GM12878 (cell line): ENCODE measurements at regions not wholly inside any gene's neighbourhood (a gene's known extent, or its start where the extent isn't known, plus 50 kb on each side); places are given as distances from the start of the nearest gene placed in this dataset.

Experiments used
- ATAC-seq: fragments of 200-7000 bp; cut with Tn5 transposase; 3 replicates; pipeline ENCODE4 v1.9.1; 2020; ENCODE audit warnings: mild to moderate bottlenecking, moderate library complexity
- BruUV-seq: library from RNA; stranded (reverse); fragments of 400-500 nt; replicated peaks from 2 replicates; lab custom pipeline; 2021; lab: Mats Ljungman, UMichigan
- CTCF ChIA-PET: fragments of 300-600 bp; sonication (Branson Sonifier 250); formaldehyde crosslinking; extraction: SDS; loops from one replicate; lab custom pipeline; 2021; ENCODE audit warnings: inconsistent platforms; lab: Yijun Ruan, JAX
- POLR2A ChIA-PET: fragments of 350-600 bp; formaldehyde crosslinking; extraction: SDS; loops from one replicate; lab custom pipeline; 2021; ENCODE audit warnings: inconsistent platforms; lab: Charles Lee
- RAD21 ChIA-PET: fragments of 300-600 bp; sonication (Branson Sonifier 250); formaldehyde crosslinking; loops from one replicate; lab custom pipeline; 2023; ENCODE audit warnings: antibody characterized with exemption; ENCODE audit not compliant: unreplicated experiment; lab: Charles Lee
- SMC1A ChIA-PET: fragments of 300-600 bp; sonication (Branson Sonifier 250); formaldehyde crosslinking; loops from one replicate; lab custom pipeline; 2023; ENCODE audit not compliant: unreplicated experiment, uncharacterized antibody; lab: Charles Lee
- DNase-seq: peaks from one replicate; pipeline ENCODE4 v3.0.0-alpha.2; 2011; ENCODE audit warnings: low read depth, low spot score
- FAIRE-seq: peaks from 3 replicates; lab custom pipeline; 2011; peaks lifted over from hg19 to GRCh38; lab: Jason Lieb, UNC
- H2AFZ ChIP-seq: 2 replicates; pipeline ENCODE4 v1.6.0; 2011; ENCODE audit warnings: low read depth, low read length, control low read depth; ENCODE audit not compliant: control insufficient read depth
- H3K27ac ChIP-seq: 2 replicates; pipeline ENCODE4 v1.5.1; 2011; ENCODE audit warnings: control low read depth; ENCODE audit not compliant: control insufficient read depth, insufficient read depth
- H3K27me3 ChIP-seq, 2 experiments: replicated peaks in 1 of 2; 2 replicates each; pipeline versions ENCODE4 v1.6.0 to v1.6.1; 2011; ENCODE audit warnings: low read length in 1 of 2; ENCODE audit not compliant: control insufficient read depth in 2 of 2, insufficient read depth in 2 of 2
- H3K36me3 ChIP-seq, 2 experiments: 2 replicates each; pipeline ENCODE4 v1.5.1; 2011; ENCODE audit warnings: low read length in 1 of 2; ENCODE audit not compliant: control insufficient read depth in 2 of 2, insufficient read depth in 2 of 2
- H3K4me1 ChIP-seq: 2 replicates; pipeline ENCODE4 v1.6.1; 2011; ENCODE audit warnings: mild to moderate bottlenecking, low read length, moderate library complexity, mixed read lengths; ENCODE audit not compliant: control insufficient read depth, insufficient read depth
- H3K4me2 ChIP-seq: 2 replicates; pipeline ENCODE4 v1.6.0; 2011; ENCODE audit warnings: control low read depth; ENCODE audit not compliant: control insufficient read depth, insufficient read depth
- H3K4me3 ChIP-seq: fragments of 200-600 bp; sonication (generic); 2 replicates; pipeline ENCODE4 v1.5.1; 2016
- H3K79me2 ChIP-seq: 2 replicates; pipeline ENCODE4 v1.6.0; 2011; ENCODE audit warnings: low read length; ENCODE audit not compliant: control insufficient read depth, insufficient read depth
- H3K9ac ChIP-seq: 2 replicates; pipeline ENCODE4 v1.8.0; 2011; ENCODE audit warnings: low read length, control low read depth, mixed read lengths; ENCODE audit not compliant: control insufficient read depth, insufficient read depth
- H3K9me3 ChIP-seq: replicated peaks from 3 replicates; pipeline ENCODE4 v1.5.1; 2011; ENCODE audit warnings: mild to moderate bottlenecking, low read length; ENCODE audit not compliant: control insufficient read depth, insufficient read depth
- H4K20me1 ChIP-seq: 2 replicates; pipeline ENCODE4 v1.6.0; 2011; ENCODE audit not compliant: control insufficient read depth, insufficient read depth
- BACH1 ChIP-seq: fragments of 450-650 bp; IDR thresholded peaks from 2 replicates; pipeline ENCODE4 v1.6.1; 2017; ENCODE audit warnings: mild to moderate bottlenecking, borderline replicate concordance
- CTCF ChIP-seq, 3 experiments: IDR thresholded peaks in 2 of 3; conservative IDR thresholded peaks in 1 of 3; 2 replicates each; pipeline ENCODE4 v1.5.1; 2011; ENCODE audit warnings: low read depth in 3 of 3, low read length in 3 of 3, mild to moderate bottlenecking in 3 of 3, control low read depth in 2 of 3, moderate library complexity in 2 of 3, inconsistent platforms in 1 of 3, mixed read lengths in 1 of 3; ENCODE audit not compliant: control insufficient read depth in 2 of 3, insufficient read depth in 1 of 3; ENCODE audit errors: extremely low read depth in 1 of 3
- EED ChIP-seq: sonication (generic); IDR thresholded peaks from 2 replicates; pipeline ENCODE4 v1.6.1; 2016; ENCODE audit warnings: antibody characterized with exemption, low read depth
- ELK1 ChIP-seq: IDR thresholded peaks from 2 replicates; pipeline ENCODE4 v1.6.1; 2012; ENCODE audit warnings: low read depth, low read length, improper control_type of control experiment
- FOS ChIP-seq: IDR thresholded peaks from 3 replicates; pipeline ENCODE4 v1.6.1; 2011; ENCODE audit warnings: borderline replicate concordance; ENCODE audit not compliant: insufficient read length; ENCODE audit errors: extremely low read depth
- FOXK2 ChIP-seq: fragments of 450-650 bp; IDR thresholded peaks from 2 replicates; pipeline ENCODE4 v1.6.1; 2017; ENCODE audit warnings: mild to moderate bottlenecking, moderate library complexity
- NR2F1 ChIP-seq: fragments of 450-650 bp; conservative IDR thresholded peaks from 2 replicates; pipeline ENCODE4 v1.6.1; 2017; ENCODE audit warnings: mild to moderate bottlenecking
- WGBS: methylation state at CpG from one replicate; pipeline ENCODE4 v1.1.6; 2016; ENCODE audit warnings: low lambda C conversion rate; ENCODE audit not compliant: insufficient replicate concordance, insufficient coverage; ENCODE audit errors: missing lambda C conversion rate; 5-methylcytosine and 5-hydroxymethylcytosine counted together
- in situ Hi-C: fragments of 300-500 bp; cut with MboI; formaldehyde crosslinking; loops from 9 replicates; pipeline ENCODE4 v1.14.3; 2018; ENCODE audit warnings: mixed read lengths
- intact Hi-C: fragments of 100-400 bp; cut with micrococcal nuclease; formaldehyde crosslinking; loops from one replicate; pipeline ENCODE4 v1.14.2; 2022; ENCODE audit not compliant: unreplicated experiment
- TF ChIP-seq, protein P1 (sequence below): fragments of 450-650 bp; formaldehyde crosslinking; IDR thresholded peaks from 2 replicates; pipeline ENCODE4 v1.4.0; 2020; ENCODE audit warnings: mild to moderate bottlenecking, moderate library complexity
- TF ChIP-seq, protein P2 (sequence below): fragments of 450-650 bp; conservative IDR thresholded peaks from 2 replicates; pipeline ENCODE4 v1.6.1; 2017; ENCODE audit warnings: mild to moderate bottlenecking, moderate library complexity

DNA sequence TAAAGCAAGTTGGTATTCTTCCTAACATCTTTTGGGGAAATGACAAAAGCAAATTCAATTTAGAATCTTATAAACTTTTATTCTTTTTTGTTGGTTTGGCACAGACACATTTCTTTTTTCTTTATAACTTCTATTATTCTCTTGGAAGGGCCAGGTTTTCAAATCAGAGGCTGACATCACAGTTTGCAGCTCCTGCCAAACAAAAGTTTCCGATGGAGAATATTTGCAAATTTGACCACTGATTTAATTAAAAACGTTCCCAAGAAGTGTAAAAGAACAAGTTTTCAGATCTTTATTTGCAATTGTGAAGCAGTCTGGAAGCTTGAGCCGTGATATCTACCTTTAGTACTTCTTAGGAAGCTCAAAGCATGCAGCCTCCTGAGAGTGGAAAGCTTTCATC, 53.8 kb upstream of the CD83 start:
- RAD21 ChIA-PET: interaction anchor here (1.1 to 4.8 kb wide), 3 partner anchors 16 to 268 kb away, joined by 4 to 67 read pairs (median 6); no protein-coding TSS in a partner anchor
- no peaks in the 10 kb centered on the region for H3K79me2 ChIP-seq
- no peak for ATAC-seq
- 31% methylated on average over 3 of the region's 3 CpGs for WGBS
- BruUV-seq: no TSS peak
- intact Hi-C loops (no loop called here), in situ Hi-C loops (loop anchor here (5.0 kb wide), 1 partner anchor 271 kb away; no protein-coding TSS in a partner anchor)
- FAIRE-seq: no peak
- H3K4me3 ChIP-seq: no peak overlapping the region
- no peak overlapping the region for H3K9ac ChIP-seq
- SMC1A ChIA-PET: interaction anchor here (1.0 to 7.4 kb wide), 10 partner anchors 12 to 155 kb away, joined by 3 to 87 read pairs (median 19); no protein-coding TSS in a partner anchor
- no peak for DNase-seq
- POLR2A ChIA-PET: interaction anchor here (0.6 kb wide), 1 partner anchor 435 kb away, joined by 5 read pairs; no protein-coding TSS in a partner anchor
- TF ChIP-seq, protein P1, sequence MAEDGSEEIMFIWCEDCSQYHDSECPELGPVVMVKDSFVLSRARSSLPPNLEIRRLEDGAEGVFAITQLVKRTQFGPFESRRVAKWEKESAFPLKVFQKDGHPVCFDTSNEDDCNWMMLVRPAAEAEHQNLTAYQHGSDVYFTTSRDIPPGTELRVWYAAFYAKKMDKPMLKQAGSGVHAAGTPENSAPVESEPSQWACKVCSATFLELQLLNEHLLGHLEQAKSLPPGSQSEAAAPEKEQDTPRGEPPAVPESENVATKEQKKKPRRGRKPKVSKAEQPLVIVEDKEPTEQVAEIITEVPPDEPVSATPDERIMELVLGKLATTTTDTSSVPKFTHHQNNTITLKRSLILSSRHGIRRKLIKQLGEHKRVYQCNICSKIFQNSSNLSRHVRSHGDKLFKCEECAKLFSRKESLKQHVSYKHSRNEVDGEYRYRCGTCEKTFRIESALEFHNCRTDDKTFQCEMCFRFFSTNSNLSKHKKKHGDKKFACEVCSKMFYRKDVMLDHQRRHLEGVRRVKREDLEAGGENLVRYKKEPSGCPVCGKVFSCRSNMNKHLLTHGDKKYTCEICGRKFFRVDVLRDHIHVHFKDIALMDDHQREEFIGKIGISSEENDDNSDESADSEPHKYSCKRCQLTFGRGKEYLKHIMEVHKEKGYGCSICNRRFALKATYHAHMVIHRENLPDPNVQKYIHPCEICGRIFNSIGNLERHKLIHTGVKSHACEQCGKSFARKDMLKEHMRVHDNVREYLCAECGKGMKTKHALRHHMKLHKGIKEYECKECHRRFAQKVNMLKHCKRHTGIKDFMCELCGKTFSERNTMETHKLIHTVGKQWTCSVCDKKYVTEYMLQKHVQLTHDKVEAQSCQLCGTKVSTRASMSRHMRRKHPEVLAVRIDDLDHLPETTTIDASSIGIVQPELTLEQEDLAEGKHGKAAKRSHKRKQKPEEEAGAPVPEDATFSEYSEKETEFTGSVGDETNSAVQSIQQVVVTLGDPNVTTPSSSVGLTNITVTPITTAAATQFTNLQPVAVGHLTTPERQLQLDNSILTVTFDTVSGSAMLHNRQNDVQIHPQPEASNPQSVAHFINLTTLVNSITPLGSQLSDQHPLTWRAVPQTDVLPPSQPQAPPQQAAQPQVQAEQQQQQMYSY: no peak
- TF ChIP-seq EED (no peak), FOXK2 (no peak), CTCF (IDR thresholded peaks at IDR 0.05 in 2 of 3, conservative IDR thresholded peaks at IDR 0.05 in 1 of 3; ENCODE audit: control insufficient read depth in 2 of 3, extremely low read depth in 1 of 3, insufficient read depth in 1 of 3, low read depth in 3 of 3, low read length in 3 of 3) (no peak), ELK1 (no peak), BACH1 (no peak), NR2F1 (no peak), FOS (no peak)
- TF ChIP-seq, protein P2, sequence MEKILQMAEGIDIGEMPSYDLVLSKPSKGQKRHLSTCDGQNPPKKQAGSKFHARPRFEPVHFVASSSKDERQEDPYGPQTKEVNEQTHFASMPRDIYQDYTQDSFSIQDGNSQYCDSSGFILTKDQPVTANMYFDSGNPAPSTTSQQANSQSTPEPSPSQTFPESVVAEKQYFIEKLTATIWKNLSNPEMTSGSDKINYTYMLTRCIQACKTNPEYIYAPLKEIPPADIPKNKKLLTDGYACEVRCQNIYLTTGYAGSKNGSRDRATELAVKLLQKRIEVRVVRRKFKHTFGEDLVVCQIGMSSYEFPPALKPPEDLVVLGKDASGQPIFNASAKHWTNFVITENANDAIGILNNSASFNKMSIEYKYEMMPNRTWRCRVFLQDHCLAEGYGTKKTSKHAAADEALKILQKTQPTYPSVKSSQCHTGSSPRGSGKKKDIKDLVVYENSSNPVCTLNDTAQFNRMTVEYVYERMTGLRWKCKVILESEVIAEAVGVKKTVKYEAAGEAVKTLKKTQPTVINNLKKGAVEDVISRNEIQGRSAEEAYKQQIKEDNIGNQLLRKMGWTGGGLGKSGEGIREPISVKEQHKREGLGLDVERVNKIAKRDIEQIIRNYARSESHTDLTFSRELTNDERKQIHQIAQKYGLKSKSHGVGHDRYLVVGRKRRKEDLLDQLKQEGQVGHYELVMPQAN: no peak
- peaks cover 6% of the 10 kb centered on the region; the same call in 2 of the 3 replicates for H3K9me3 ChIP-seq
- no peaks in the 10 kb centered on the region for H4K20me1 ChIP-seq
- CTCF ChIA-PET: interaction anchor here (0.8 to 8.1 kb wide), 8 partner anchors 10 to 193 kb away, joined by 3 to 194 read pairs (median 28); no protein-coding TSS in a partner anchor
- no peak overlapping the region for H3K27ac ChIP-seq
- peaks cover 4% of the 10 kb centered on the region for H3K4me1 ChIP-seq
- peaks cover 2 to 8% of the 10 kb centered on the region in 2 experiments; a peak in 3 of 4 replicates for H3K27me3 ChIP-seq
- H2AFZ ChIP-seq: no peak overlapping the region
- no peaks in the 10 kb centered on the region for H3K36me3 ChIP-seq
- H3K4me2 ChIP-seq: no peak overlapping the region
